Activated naive CD4-positive, alpha-beta T cell treated with anti-CD3 and anti-CD28 coated beads for 36 hours (primary cell): ENCODE measurements at regions not wholly inside any gene's neighbourhood (a gene's known extent, or its start where the extent isn't known, plus 50 kb on each side); places are given as distances from the start of the nearest gene placed in this dataset.
A peak's percentile ranks its signal among the peaks of the same experiment; 100 is the strongest.

ENCODE experiments used
- CTCF ChIA-PET: fragments of 350-600 bp; sonication (Branson Sonifier 250); formaldehyde crosslinking; loops from one replicate; lab custom pipeline; 2021; ENCODE audit warnings: antibody characterized with exemption; lab: Charles Lee
- DNase-seq: peaks from one replicate; pipeline ENCODE4 v3.0.0-alpha.2; 2020
- H3K27ac Mint-ChIP-seq: one replicate; pipeline ENCODE4 v1.8.0; 2021; ENCODE audit warnings: mild to moderate bottlenecking, mixed read lengths
- H3K27me3 Mint-ChIP-seq: one replicate; pipeline ENCODE4 v1.8.0; 2021; ENCODE audit warnings: low read depth, mixed read lengths
- H3K36me3 Mint-ChIP-seq: one replicate; pipeline ENCODE4 v1.8.0; 2021; ENCODE audit warnings: low read depth, mixed read lengths
- H3K4me1 Mint-ChIP-seq: one replicate; pipeline ENCODE4 v1.8.0; 2021; ENCODE audit warnings: low read depth, mixed read lengths
- H3K4me3 Mint-ChIP-seq: one replicate; pipeline ENCODE4 v1.8.0; 2021; ENCODE audit warnings: mild to moderate bottlenecking, moderate library complexity, mixed read lengths
- H3K9me3 Mint-ChIP-seq: one replicate; pipeline ENCODE4 v1.8.0; 2021; ENCODE audit warnings: mixed read lengths
- intact Hi-C: fragments of 100-400 bp; cut with micrococcal nuclease; formaldehyde crosslinking; loops from one replicate; pipeline ENCODE4 v1.15.1; 2023

DNA sequence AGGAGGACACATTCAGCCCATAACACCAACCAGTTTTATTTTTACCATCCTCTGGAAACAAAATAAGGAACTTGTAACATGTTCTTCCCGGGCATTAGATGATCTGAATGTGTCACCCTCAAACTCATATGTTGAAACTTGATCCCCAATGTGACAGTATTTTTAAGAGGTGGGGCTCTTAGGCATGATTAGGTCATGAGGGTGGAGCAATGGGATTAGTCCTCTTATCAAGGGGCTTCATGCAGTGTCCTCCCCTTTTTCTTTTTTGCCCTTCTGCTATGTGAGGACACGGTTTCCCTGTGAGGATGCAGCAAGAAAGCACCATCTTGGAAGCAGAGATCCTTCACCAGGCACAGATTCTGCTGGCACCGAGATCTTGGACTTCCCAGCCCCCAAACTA is 401.5 kb upstream of the TRIB2 start:
- peaks cover 25% of the 10 kb centered on the region for H3K4me1 Mint-ChIP-seq
- H3K4me3 Mint-ChIP-seq, result no peak overlapping the region
- CTCF ChIA-PET, result no interaction called here
- no peaks in the 10 kb centered on the region for H3K36me3 Mint-ChIP-seq
- intact Hi-C loops, result no loop called here
- H3K27ac Mint-ChIP-seq, result no peak overlapping the region
- DNase-seq, result no peak
- no peaks in the 10 kb centered on the region for H3K27me3 Mint-ChIP-seq
- H3K9me3 Mint-ChIP-seq, result no peaks in the 10 kb centered on the region

DNA sequence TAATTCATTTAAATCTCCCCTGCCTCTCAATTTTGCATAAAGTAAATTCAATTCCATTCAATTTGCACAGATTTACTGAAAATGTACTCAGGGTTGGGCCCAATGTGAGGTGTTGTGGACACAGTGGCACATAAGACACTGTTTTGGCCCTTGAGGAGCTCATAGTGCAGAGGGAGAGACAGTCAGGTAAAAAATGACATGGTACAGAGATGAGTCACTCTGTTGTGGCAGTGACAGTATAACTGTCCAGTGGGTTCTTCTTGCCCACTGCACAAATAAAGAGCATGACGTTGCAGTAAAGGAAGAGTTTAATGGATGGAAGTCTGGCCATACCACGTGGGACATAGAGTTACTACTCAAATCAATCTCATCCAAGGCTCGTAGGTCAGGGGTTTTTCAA is 400.3 kb upstream of the TRIB2 start:
- H3K36me3 Mint-ChIP-seq, result no peaks in the 10 kb centered on the region
- intact Hi-C loops, result no loop called here
- H3K9me3 Mint-ChIP-seq, result no peaks in the 10 kb centered on the region
- CTCF ChIA-PET, result no interaction called here
- H3K4me3 Mint-ChIP-seq, result no peak overlapping the region
- H3K27me3 Mint-ChIP-seq, result no peaks in the 10 kb centered on the region
- DNase-seq, result no peak
- no peak overlapping the region for H3K27ac Mint-ChIP-seq
- peaks cover 17% of the 10 kb centered on the region for H3K4me1 Mint-ChIP-seq

DNA sequence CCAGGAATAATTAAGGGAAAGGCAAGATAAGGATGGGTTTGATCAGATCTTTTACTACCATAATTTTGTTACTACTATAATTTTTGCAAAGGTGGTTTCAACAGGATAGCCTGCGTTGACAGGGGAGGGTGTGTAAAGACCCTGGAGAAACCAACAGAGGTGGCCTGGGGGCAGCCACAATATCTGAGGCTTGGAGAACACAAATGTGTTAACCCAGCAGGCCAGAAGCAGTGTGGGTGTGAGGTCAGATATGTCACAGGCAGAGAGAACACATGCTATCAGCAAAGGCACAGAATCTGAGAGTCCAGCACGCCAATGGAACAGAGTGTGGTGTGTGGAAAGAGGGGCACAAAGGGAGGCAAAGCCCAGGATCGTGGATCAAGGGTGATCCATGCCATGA is 399.4 kb upstream of the TRIB2 start:
- H3K27ac Mint-ChIP-seq, result no peak overlapping the region
- H3K4me3 Mint-ChIP-seq, result no peak overlapping the region
- no peak for DNase-seq
- CTCF ChIA-PET, result no interaction called here
- no peaks in the 10 kb centered on the region for H3K27me3 Mint-ChIP-seq
- peaks cover 17% of the 10 kb centered on the region for H3K4me1 Mint-ChIP-seq
- no peaks in the 10 kb centered on the region for H3K36me3 Mint-ChIP-seq
- H3K9me3 Mint-ChIP-seq, result no peaks in the 10 kb centered on the region
- intact Hi-C loops, result no loop called here

DNA sequence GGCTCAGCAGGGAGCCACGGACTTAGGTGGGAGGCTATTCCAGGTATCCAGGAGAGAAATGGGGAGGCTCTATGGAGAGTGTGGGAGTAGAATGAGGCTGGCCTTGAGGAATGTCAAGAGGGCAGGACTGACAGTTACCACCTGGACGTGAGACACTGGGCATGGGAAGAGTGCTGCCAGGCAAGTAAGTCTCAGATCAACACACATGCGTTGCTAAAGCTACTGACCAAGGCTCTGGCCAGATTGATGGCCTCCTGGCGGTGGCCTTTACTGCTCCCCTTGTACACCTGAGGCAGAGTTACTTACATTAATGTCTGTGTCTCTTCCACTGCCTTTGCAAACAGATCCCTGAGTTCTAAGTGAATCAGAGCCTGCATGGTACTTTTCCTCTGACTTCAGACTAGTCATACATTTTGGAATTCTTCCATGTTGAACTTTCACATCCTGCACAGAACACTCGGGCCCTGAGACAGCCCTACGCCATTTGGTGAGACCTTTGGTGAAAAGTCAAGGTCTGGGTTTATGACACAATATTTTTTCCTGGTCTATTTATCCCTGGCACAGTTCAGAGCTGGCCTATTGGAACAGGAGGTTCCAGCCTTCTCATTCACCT is 398.8 kb upstream of the TRIB2 start:
- H3K36me3 Mint-ChIP-seq, result no peaks in the 10 kb centered on the region
- H3K27me3 Mint-ChIP-seq, result no peaks in the 10 kb centered on the region
- H3K9me3 Mint-ChIP-seq, result no peaks in the 10 kb centered on the region
- intact Hi-C loops, result no loop called here
- no peak for DNase-seq
- H3K4me1 Mint-ChIP-seq, result peaks cover 17% of the 10 kb centered on the region
- H3K27ac Mint-ChIP-seq, result no peak overlapping the region
- CTCF ChIA-PET, result no interaction called here
- no peak overlapping the region for H3K4me3 Mint-ChIP-seq

DNA sequence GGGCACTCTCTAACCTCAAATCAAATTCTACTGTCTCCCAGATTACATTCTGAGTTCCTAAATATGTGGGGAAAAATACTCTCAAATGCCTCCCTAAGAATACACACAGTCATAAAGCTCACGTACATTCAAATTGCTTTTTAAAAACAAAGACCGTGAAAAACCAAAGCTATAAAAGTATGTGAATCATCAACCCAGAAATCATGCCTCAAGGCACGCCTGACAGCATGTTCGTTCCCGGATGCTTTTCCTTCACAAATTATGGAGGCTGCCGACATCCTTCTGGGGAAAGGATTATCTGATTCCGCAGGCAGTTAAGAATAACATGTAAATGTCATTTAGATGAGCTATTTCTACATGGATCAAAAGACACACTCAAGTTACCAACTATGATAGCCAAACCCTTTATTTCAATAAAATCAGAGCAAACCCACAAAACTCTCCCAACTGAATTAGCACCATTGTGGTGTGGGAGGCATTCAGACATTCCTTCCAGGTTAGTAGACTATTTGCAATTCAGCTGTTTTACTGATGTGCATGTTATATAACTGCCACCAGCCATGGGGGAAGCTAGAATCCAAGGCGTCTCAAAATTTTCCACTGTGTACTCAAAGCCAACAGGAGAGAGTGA is 398.2 kb upstream of the TRIB2 start:
- CTCF ChIA-PET, result no interaction called here
- no peak overlapping the region for H3K4me3 Mint-ChIP-seq
- no peaks in the 10 kb centered on the region for H3K27me3 Mint-ChIP-seq
- H3K9me3 Mint-ChIP-seq, result no peaks in the 10 kb centered on the region
- no peak overlapping the region for H3K27ac Mint-ChIP-seq
- no peaks in the 10 kb centered on the region for H3K36me3 Mint-ChIP-seq
- intact Hi-C loops, result no loop called here
- DNase-seq, result no peak
- peaks cover 12% of the 10 kb centered on the region for H3K4me1 Mint-ChIP-seq

DNA sequence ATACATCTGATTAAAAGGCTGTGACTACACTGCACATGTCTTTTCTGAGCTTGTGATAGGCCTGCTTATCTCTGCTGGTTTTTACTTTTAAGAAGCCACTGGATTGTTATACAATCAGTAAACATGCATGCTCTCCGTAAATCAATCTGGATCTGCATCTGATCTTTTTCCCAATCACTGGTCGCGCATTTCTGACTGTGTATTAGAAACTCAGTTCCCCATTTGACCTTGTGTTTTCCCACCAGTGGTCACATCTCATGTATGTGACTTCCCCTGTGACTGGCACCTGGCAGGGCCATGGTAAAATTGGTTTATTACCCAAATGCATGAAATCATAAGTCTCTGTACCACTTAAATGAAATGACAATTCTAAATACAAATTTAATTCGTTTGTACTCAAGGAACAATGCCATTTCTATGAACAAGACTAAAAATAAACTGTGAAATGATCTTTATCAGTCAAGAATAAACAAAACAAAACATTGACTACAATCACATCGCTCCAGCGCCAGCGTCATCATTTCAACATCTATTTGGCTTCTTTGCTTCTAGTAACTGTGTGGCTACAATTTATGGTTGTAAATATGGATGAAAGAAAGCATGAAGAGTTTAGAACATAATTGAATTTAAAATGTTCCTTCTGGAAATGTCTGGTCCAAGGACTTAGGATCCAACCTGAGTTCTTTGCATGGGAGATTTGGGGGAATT is 396.6 kb upstream of the TRIB2 start:
- Mint-ChIP-seq H3K36me3 (no peaks in the 10 kb centered on the region), H3K27me3 (no peaks in the 10 kb centered on the region), H3K27ac (no peak overlapping the region), H3K9me3 (no peaks in the 10 kb centered on the region), H3K4me3 (no peak overlapping the region), H3K4me1 (no peaks in the 10 kb centered on the region)
- DNase-seq, result no peak
- intact Hi-C loops, result no loop called here
- CTCF ChIA-PET, result no interaction called here

DNA sequence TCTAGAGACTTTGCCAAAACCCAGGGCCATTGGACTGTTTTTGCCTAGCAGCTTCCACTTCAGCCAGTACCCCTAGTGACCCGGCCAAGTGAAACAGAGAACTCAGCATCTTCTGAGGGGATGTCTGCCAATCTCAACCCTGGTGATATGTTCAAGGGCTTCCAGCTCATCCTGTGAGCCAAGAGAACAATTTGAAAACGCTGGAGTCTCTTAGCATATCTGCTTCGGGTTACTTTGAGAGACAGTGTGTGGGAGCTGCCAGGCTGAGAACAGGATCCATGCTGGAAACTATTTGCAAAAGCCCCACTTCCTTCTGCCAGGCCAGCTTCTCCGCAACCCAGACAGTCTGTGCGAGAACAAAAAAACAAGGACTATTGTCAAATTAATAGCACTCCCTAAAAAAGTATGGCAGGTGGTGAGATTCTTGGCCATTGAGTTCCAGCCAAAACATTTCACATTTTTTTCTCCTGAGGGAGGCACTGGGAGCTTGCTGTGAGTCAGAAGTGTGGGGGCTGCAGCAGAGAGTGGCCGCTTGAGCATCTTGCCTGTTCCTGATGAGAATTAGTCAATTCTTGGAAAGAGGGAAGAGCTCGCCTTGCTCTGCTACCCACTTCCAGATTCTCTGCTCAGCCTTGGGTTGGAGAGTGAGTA is 395.6 kb upstream of the TRIB2 start:
- H3K4me3 Mint-ChIP-seq, result no peak overlapping the region
- peaks cover 2% of the 10 kb centered on the region for H3K4me1 Mint-ChIP-seq
- H3K27ac Mint-ChIP-seq, result no peak overlapping the region
- DNase-seq, result no peak
- no peaks in the 10 kb centered on the region for H3K36me3 Mint-ChIP-seq
- no peaks in the 10 kb centered on the region for H3K27me3 Mint-ChIP-seq
- CTCF ChIA-PET, result no interaction called here
- intact Hi-C loops, result no loop called here
- H3K9me3 Mint-ChIP-seq, result no peaks in the 10 kb centered on the region

DNA sequence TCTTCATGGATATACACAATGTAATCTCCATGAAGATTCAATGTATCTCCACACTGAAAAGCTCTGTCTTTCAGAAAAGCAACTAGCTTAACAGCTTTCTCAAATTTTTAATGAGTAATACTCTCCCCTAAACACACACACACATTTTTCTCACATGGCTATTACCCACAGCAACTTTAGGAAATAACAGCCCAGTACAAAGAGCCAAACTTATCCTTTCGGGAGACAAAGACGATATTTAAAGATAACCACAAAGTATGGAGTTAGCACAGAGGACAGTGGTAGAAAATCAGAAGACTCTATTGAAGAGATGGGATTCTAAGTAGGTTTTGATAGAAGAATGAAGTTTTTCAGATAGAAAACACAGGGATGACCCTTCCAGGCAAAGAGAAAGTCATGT is 394.9 kb upstream of the TRIB2 start:
- Mint-ChIP-seq H3K36me3 (no peaks in the 10 kb centered on the region), H3K27me3 (no peaks in the 10 kb centered on the region), H3K4me1 (peaks cover 2% of the 10 kb centered on the region), H3K9me3 (no peaks in the 10 kb centered on the region), H3K4me3 (no peak overlapping the region), H3K27ac (no peak overlapping the region)
- CTCF ChIA-PET, result no interaction called here
- intact Hi-C loops, result no loop called here
- no peak for DNase-seq

DNA sequence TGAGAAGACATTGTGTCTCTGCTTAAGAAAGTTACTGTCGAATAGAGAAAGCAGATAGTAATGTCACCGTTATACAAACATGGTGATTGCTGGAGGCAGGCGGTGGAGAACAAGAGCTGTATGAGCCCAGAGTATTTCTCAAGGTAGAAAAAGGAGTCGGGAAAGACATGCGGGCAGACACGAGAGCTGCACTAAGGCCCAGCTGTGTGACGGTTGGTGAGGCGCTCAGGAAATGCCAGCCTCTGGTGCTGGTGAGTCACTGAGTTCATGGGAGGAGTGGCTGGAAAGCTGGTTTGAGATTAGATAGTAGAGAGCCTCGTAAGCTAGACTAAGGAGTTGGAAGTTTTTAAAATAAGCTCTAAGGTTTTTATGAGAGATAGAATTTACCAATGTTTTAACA is 390.9 kb upstream of the TRIB2 start:
- Mint-ChIP-seq H3K4me1 (peaks cover 2% of the 10 kb centered on the region), H3K27me3 (no peaks in the 10 kb centered on the region), H3K27ac (no peak overlapping the region), H3K36me3 (no peaks in the 10 kb centered on the region), H3K9me3 (no peaks in the 10 kb centered on the region), H3K4me3 (no peak overlapping the region)
- intact Hi-C loops, result loop anchor here (5.0 kb wide), 1 partner anchor 464 kb away; no protein-coding TSS in a partner anchor
- peak; percentile 21 for DNase-seq
- CTCF ChIA-PET, result interaction anchor here (1.3 kb wide), 1 partner anchor 55 kb away, joined by 3 read pairs; no protein-coding TSS in a partner anchor

DNA sequence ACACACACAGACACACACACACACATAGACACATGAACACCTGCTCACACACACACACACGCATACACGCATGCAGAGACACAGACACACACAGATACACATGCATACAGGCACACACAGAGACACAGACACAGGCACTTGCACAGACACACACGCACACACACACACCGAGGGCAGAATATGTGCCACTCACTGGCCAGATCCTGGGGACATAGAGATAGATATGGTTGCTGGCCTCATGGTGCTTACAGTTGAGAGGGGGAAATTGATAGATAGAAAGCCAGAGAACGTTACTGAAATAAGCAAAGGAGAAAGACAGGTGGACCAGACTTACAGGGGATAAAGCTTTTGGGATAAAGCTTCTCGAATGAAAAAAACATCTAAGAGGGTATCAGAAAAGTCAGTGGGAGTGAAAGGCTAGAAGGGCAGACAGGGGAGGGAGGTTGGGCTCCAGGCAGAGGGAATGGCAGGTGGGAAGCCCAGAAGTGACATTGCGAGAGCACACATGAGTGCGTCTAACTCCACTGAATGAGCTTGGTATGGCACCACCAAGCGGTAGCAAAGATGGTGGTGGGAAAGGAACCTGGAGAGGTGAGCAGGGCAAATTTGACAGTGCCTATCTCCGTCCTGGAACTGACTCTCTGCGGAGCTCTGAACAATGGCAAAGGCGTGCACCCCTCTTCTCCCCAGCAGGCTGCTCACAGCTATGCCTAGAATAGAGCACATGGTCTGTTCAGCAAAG is 390.1 kb upstream of the TRIB2 start:
- peak; percentile 35 for DNase-seq
- no peaks in the 10 kb centered on the region for H3K36me3 Mint-ChIP-seq
- H3K27me3 Mint-ChIP-seq, result no peaks in the 10 kb centered on the region
- intact Hi-C loops, result loop anchor here (5.0 kb wide), 1 partner anchor 464 kb away; no protein-coding TSS in a partner anchor
- no peaks in the 10 kb centered on the region for H3K9me3 Mint-ChIP-seq
- H3K4me3 Mint-ChIP-seq, result no peak overlapping the region
- peaks cover 2% of the 10 kb centered on the region for H3K4me1 Mint-ChIP-seq
- CTCF ChIA-PET, result interaction anchor here (0.6 to 1.5 kb wide), 5 partner anchors 51 to 440 kb away, joined by 3 to 4 read pairs (median 3); no protein-coding TSS in a partner anchor
- H3K27ac Mint-ChIP-seq, result no peak overlapping the region

DNA sequence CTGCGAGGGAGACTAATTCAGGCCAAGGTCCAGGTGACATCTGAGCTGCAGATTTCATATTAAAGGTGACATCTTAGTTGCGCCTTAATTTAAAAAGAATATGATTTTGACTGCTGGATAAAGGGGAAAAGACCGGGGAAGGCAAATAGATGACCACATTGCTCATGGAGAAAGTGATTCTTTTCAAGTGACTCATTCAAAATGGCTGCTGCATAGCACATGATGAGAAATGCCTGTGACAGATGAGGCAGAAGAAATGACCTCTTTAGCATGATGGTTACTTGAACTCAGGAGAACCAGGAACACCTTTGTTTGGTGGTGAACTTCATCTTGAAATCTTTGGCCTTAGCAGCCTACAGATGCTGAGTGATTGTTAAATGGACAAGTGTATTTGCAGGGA is 385.8 kb upstream of the TRIB2 start:
- intact Hi-C loops, result no loop called here
- peaks cover 7% of the 10 kb centered on the region for H3K27me3 Mint-ChIP-seq
- no peaks in the 10 kb centered on the region for H3K9me3 Mint-ChIP-seq
- H3K36me3 Mint-ChIP-seq, result no peaks in the 10 kb centered on the region
- no peak overlapping the region for H3K27ac Mint-ChIP-seq
- no peak overlapping the region for H3K4me3 Mint-ChIP-seq
- peaks cover 13% of the 10 kb centered on the region for H3K4me1 Mint-ChIP-seq
- CTCF ChIA-PET, result no interaction called here
- DNase-seq, result no peak

DNA sequence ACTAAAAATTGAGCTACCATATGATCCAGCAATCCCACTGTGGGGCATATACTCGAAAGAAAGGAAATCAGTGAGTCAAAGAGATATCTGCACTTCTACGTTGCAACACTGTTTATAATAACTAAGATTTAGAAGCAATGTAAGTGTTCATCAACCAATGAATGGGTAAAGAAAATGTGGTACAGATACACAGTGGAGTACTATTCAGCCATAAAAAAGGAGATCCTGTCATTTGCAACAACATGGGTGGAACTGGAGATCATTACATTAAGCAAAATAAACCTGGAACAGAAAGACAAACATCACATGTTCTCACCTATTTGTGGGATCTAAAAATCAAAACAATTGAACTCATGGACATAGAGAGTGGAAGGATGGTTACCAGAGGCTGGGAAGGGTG is 385.0 kb upstream of the TRIB2 start:
- Mint-ChIP-seq H3K36me3 (no peaks in the 10 kb centered on the region), H3K4me1 (peaks cover 13% of the 10 kb centered on the region), H3K27me3 (peaks cover 7% of the 10 kb centered on the region), H3K9me3 (no peaks in the 10 kb centered on the region), H3K27ac (no peak overlapping the region), H3K4me3 (no peak overlapping the region)
- CTCF ChIA-PET, result no interaction called here
- no peak for DNase-seq
- intact Hi-C loops, result no loop called here
